HG02759 (cell line): ENCODE measurements at regions not wholly inside any gene's neighbourhood (a gene's known extent, or its start where the extent isn't known, plus 50 kb on each side); places are given as distances from the start of the nearest gene placed in this dataset.

Source experiments
- ATAC-seq: cut with Tn5 transposase; IDR thresholded peaks from one replicate; pipeline ENCODE4 v1.9.1; 2021; ENCODE audit warnings: mild to moderate bottlenecking, moderate library complexity; ENCODE audit not compliant: unreplicated experiment

- no peak for ATAC-seq
Measured at GRCh38 chr14:53810221-53810620, 146.4 kb downstream of the BMP4 start.

- ATAC-seq: no peak
Measured at GRCh38 chr14:53808042-53808441, 148.6 kb downstream of the BMP4 start.

- ATAC-seq: no peak
Measured at GRCh38 chr14:53807542-53807941, 149.1 kb downstream of the BMP4 start.

- ATAC-seq: no peak
Measured at GRCh38 chr14:53807108-53807507, 149.5 kb downstream of the BMP4 start.

- no peak for ATAC-seq
Measured at GRCh38 chr14:53796734-53797133, 159.9 kb downstream of the BMP4 start.

GRCh38 chr14:53793790-53794505, 162.7 kb downstream of the BMP4 start:
- no peak for ATAC-seq

- no peak for ATAC-seq
Measured at GRCh38 chr14:53792909-53793308, 163.7 kb downstream of the BMP4 start.

GRCh38 chr14:53790731-53791500, 165.7 kb downstream of the BMP4 start:
- no peak for ATAC-seq

- no peak for ATAC-seq
Measured at GRCh38 chr14:53788566-53788965, 168.1 kb downstream of the BMP4 start.

GRCh38 chr14:53786045-53786444, 170.6 kb downstream of the BMP4 start:
- no peak for ATAC-seq

- ATAC-seq: no peak
Measured at GRCh38 chr14:53784688-53785087, 171.9 kb downstream of the BMP4 start.

- no peak for ATAC-seq
Measured at GRCh38 chr14:53783256-53783655, 173.4 kb downstream of the BMP4 start.

GRCh38 chr14:53780051-53780555, 176.5 kb downstream of the BMP4 start:
- no peak for ATAC-seq

- ATAC-seq: no peak
Measured at GRCh38 chr14:53779301-53779700, 177.3 kb downstream of the BMP4 start.

- ATAC-seq: peak; percentile 70
Measured at GRCh38 chr14:53778263-53778662, 178.4 kb downstream of the BMP4 start.

GRCh38 chr14:53772936-53773335, 183.7 kb downstream of the BMP4 start:
- no peak for ATAC-seq

GRCh38 chr14:53767566-53767965, 189.1 kb downstream of the BMP4 start:
- ATAC-seq: no peak

- ATAC-seq: no peak
Measured at GRCh38 chr14:53766601-53767000, 190.0 kb downstream of the BMP4 start.

- ATAC-seq: no peak
Measured at GRCh38 chr14:53766106-53766505, 190.5 kb downstream of the BMP4 start.

GRCh38 chr14:53764846-53765245, 191.8 kb downstream of the BMP4 start:
- no peak for ATAC-seq

- ATAC-seq: no peak
Measured at GRCh38 chr14:53758141-53758540, 198.5 kb downstream of the BMP4 start.

GRCh38 chr14:53757732-53758131, 198.9 kb downstream of the BMP4 start:
- no peak for ATAC-seq
